ENCODE measurements at regions not wholly inside any gene's neighbourhood (a gene's known extent, or its start where the extent isn't known, plus 50 kb on each side); places are given as distances from the start of the nearest gene placed in this dataset.

GRCh38 chr4:100128338-100128737 lies 61.9 kb downstream of the DDIT4L start:
- TF ChIP-seq, protein P1, sequence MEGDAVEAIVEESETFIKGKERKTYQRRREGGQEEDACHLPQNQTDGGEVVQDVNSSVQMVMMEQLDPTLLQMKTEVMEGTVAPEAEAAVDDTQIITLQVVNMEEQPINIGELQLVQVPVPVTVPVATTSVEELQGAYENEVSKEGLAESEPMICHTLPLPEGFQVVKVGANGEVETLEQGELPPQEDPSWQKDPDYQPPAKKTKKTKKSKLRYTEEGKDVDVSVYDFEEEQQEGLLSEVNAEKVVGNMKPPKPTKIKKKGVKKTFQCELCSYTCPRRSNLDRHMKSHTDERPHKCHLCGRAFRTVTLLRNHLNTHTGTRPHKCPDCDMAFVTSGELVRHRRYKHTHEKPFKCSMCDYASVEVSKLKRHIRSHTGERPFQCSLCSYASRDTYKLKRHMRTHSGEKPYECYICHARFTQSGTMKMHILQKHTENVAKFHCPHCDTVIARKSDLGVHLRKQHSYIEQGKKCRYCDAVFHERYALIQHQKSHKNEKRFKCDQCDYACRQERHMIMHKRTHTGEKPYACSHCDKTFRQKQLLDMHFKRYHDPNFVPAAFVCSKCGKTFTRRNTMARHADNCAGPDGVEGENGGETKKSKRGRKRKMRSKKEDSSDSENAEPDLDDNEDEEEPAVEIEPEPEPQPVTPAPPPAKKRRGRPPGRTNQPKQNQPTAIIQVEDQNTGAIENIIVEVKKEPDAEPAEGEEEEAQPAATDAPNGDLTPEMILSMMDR (IDR thresholded peaks at IDR 0.05; ENCODE audit: extremely low read depth in 1 of 2, insufficient read depth in 1 of 2, low read depth in 1 of 2, low read length in 2 of 2): no peak
- TF ChIP-seq POLR2AphosphoS5 (IDR thresholded peaks at IDR 0.05; ENCODE audit: insufficient read depth, low read depth, low read length) (no peak), MAX (IDR thresholded peaks at IDR 0.05; ENCODE audit: insufficient read depth, insufficient read length) (no peak), MYC (IDR thresholded peaks at IDR 0.05; ENCODE audit: low read depth, low read length) (no peak), POLR2A (IDR thresholded peaks at IDR 0.05; ENCODE audit: low read depth, low read length) (no peak)
